Superior temporal gyrus (tissue), 1 donor: ENCODE measurements at regions not wholly inside any gene's neighbourhood (a gene's known extent, or its start where the extent isn't known, plus 50 kb on each side); places are given as distances from the start of the nearest gene placed in this dataset.
"Not testable (repeated sequence)": the region's sequence is repeated elsewhere in the genome, so short reads cannot be mapped to it uniquely, and the experiment has no call there.

ENCODE experiments used
- DNase-seq: peaks from one replicate; pipeline ENCODE4 v3.0.0-alpha.2; 2016; ENCODE audit errors: extremely low spot score

- DNase-seq: no peak
Observed at GRCh38 chr5:85395526-85395925, 1010.8 kb upstream of the EDIL3 start.

GRCh38 chr5:85397451-85397850 is 1012.8 kb upstream of the EDIL3 start:
- no peak for DNase-seq

- no peak for DNase-seq
Observed at GRCh38 chr5:85428426-85428934, 1043.8 kb upstream of the EDIL3 start.

DNA sequence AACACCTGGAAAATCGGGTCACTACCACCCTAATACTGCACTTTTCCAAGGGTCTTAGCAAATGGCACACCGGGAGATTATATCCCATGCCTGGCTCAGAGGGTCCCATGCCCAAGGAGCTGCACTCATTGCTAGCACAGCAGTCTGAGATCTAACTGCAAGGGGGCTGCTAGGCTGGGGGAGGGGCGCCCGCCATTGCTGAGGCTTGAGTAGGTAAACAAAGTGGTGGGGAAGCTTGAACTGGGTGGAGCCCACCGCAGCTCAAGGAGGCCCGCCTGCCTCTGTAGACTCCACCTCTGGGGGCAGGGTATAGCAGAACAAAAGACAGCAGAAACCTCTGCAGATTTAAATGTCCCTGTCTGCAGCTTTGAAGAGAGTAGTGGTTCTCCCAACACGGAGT is 1047.0 kb upstream of the EDIL3 start:
- not testable (repeated sequence) for DNase-seq

DNA sequence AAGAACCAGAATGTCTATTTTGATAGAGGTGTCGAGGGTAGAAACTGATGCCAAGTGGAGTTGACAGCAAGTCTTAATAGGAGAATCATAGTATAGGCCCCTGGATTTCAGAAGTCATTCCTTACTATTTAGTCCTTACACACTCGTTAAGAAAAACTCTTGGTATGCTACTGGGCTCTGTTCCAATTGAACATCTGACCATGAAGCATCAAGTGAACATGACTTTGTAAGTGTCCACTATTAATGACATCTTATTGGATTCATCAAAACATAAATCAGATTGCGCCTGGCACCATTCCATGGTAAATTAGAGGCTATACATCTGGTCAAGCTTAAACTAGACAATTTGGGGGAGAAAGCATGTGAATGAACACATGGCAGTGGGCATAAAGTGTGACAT is 1056.5 kb upstream of the EDIL3 start:
- DNase-seq: no peak

DNA sequence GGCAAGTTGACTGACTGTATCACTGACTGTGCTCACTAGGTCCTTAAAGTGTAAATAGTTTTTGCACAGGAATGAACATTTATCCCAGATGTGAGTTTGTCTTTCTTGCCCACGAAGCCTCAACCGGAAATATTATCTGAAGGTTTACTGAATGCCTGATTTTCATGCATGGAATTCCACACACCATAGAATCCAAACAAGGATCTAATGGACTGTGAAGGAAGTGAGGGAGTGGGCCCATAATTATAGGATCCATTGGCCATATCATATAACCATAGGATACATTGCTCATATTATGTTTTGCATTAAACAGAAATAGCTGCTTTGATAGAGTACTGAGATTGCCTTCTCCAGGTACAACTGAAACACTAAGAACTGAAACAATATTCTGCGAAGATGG is 1057.2 kb upstream of the EDIL3 start:
- DNase-seq: no peak

- no peak for DNase-seq
Observed at GRCh38 chr5:85452322-85453025, 1067.8 kb upstream of the EDIL3 start.

DNA sequence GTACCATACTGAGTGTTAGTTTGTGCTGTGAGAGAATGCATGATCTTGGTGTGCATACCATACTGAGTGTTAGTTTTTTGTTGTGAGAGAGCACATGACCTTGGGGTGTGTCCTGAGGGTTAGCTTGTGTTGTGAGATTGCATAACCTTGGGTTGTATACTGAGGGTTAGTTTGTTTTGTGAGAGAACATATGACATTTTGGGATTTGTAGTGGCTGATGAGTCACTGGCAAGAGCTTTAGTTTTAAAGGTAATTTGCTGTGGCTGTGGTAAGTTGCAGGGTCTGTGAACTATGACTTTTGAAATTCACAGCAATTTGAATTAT is 1068.3 kb upstream of the EDIL3 start:
- DNase-seq: no peak

DNA sequence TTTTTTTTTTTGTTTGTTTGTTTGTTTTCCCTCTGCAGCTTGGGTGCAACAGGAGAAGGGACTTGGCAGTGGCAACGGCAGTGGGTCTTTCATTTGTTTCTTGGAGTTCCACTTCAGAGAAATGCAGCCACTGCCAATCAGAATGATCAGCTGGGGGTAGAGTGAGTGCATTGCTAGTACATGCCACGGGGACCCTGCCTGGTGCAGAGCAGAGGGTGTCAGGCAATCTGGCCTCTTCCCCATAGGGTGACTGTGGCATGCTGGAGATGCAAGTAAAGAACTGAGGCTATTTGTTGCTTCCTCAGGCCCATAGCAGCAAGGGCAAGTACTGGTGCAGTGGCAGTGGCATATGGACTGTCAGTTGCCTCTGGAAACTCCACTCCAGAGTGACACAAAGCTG is 1073.6 kb upstream of the EDIL3 start:
- no peak for DNase-seq

- DNase-seq: no peak
Observed at GRCh38 chr5:85462957-85463356, 1078.3 kb upstream of the EDIL3 start.

DNA sequence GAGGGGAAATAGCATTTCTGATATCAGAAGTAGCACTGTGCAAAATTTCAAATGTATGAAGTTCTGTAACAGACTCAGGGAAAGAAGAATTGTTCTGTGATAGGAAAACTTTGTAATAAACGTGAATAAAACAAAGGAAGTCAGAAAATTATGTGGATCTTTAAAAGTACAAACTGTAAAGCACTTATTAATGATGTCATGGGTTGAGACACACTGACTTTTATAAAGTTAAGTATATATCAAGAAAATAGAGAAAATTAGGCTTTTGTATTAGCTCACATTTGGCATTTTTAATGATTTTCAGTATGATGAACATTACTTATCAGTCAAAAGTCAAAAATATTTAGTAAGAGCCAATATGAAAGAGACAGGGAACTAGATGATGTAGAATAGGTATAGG is 1081.7 kb upstream of the EDIL3 start:
- DNase-seq: no peak

- DNase-seq: no peak
Observed at GRCh38 chr5:85472749-85473148, 1088.1 kb upstream of the EDIL3 start.

DNA sequence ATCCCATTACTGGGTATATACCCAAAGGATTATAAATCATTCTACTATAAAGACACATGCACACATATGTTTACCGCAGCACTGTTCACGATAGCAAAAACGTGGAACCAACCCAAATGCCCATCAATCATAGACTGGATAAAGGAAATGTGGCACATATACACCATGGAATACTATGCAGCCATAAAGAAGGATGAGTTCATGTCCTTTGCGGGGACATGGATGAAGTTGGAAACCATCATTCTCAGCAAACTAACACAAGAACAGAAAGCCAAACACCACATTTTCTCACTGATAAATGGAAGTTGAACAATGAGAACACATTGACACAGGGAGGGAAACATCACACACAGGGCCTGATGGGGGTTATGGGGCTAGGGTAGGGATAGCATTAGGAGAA is 1090.5 kb upstream of the EDIL3 start:
- not testable (repeated sequence) for DNase-seq

DNA sequence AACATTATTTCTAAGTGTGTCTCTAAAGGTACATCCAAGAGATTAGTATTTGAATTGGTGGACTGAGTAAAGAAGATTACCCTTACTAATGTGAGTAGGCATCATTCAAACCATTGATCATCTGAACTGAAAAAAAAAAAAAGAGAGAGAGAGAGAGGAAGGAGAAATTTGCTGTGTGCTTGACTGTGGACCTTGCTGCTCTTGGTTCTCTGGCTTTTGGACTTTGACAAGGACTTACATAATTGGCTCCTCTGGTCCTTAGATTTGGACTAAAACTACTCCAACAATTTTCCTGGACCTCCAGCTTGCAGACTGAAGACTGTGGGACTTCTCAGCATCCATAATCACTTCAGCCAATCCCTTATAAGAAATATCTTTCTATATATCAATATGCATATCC is 1091.9 kb upstream of the EDIL3 start:
- DNase-seq: no peak

GRCh38 chr5:85479849-85480248 is 1095.2 kb upstream of the EDIL3 start:
- no peak for DNase-seq

- DNase-seq: no peak
Observed at GRCh38 chr5:85484982-85485574, 1100.4 kb upstream of the EDIL3 start.

- DNase-seq: no peak
Observed at GRCh38 chr5:85488295-85488694, 1103.6 kb upstream of the EDIL3 start.

DNA sequence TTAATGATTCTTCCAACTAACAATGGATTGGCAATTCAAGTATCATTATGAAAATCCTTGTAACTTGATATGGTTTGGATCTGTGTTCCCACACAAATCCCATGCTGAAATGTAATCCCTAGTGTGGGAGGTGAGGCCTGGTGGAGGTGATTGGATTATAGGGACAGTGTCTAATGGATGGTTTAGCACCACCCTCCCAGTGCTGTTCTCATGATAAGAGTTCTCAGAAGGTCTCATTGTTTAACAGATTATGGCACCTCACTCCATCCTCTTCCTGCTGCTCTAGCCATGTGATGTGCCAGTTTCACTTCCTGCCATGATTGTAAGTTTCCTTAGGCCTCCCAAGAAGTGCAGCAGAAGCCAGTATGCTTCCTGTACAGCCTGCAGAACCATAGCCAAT is 1116.2 kb upstream of the EDIL3 start:
- DNase-seq: no peak

DNA sequence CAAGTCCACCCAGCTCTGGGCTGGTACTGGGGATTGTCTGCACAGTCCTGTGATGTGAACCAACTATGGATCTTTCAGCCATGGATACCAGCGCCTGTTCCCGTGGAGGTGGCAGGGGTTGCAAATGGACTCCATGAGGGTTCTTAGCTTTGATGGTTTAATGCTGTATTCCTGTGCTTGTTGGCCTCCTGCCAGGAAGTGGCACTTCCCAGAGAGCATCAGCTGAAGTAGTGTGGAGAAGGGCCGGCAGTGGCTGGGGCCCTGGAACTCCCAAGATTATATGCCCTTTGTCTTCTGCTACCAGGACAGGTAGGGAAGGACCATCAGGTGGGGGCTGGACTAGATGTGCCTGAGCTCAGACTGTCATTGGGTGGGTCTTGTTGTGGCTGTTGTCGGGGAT is 1104.8 kb upstream of the COX7C start:
- DNase-seq: no peak

GRCh38 chr5:85515588-85515987 is 1102.2 kb upstream of the COX7C start:
- no peak for DNase-seq

- DNase-seq: no peak
Observed at GRCh38 chr5:85517386-85517785, 1100.4 kb upstream of the COX7C start.

- peak; percentile 67 for DNase-seq
Observed at GRCh38 chr5:85533341-85534047, 1084.2 kb upstream of the COX7C start.

DNA sequence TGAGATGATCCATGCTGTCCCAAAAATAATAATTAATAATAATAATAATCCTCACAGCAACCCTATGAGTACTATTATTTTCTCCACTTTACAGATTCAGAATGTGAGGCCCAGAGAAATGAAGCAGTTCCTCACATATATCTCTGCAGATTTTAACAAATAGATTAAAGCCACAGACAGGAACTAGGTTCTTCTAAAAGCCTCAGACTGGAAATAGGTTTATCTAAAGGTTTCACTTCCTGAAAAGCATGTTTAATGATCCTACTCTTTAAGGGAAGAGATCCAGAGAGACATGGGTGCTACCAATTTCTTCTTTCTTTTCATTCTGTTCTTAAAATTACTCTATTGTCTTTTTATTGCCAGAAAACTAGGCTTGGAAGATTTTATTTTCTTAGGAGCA is 1079.4 kb upstream of the COX7C start:
- no peak for DNase-seq
